Heart left ventricle (tissue), 16 donors: ENCODE measurements at regions not wholly inside any gene's neighbourhood (a gene's known extent, or its start where the extent isn't known, plus 50 kb on each side); places are given as distances from the start of the nearest gene placed in this dataset.
"Not testable (repeated sequence)": the region's sequence is repeated elsewhere in the genome, so short reads cannot be mapped to it uniquely, and the experiment has no call there.

Experiments used
- ATAC-seq, 4 donors: fragments of 200-7000 bp; cut with Tn5 transposase; one replicate each; pipeline ENCODE4 v1.9.1; 2020 to 2022; ENCODE audit warnings: moderate library complexity in 4 of 4, mild to moderate bottlenecking in 3 of 4, moderate number of reproducible peaks in 1 of 4
- DNase-seq, 5 donors: peaks; one replicate each; pipeline ENCODE4 v3.0.0-alpha.2; 2020
- H3K27ac ChIP-seq, 12 donors: fragments of 200-600 bp; sonication (generic) in 4 of 12; one replicate each; pipeline versions ENCODE4 v1.5.0 to v1.8.0; 2016 to 2022; ENCODE audit warnings: mild to moderate bottlenecking in 2 of 12
- H3K27me3 ChIP-seq, 9 donors: fragments of 200-600 bp; sonication (generic) in 2 of 9; one replicate each; pipeline versions ENCODE4 v1.5.1 to v1.8.0; 2016 to 2022; ENCODE audit warnings: mild to moderate bottlenecking in 3 of 9
- H3K36me3 ChIP-seq, 9 donors: fragments of 200-600 bp; sonication (generic) in 2 of 9; one replicate each; pipeline versions ENCODE4 v1.5.0 to v1.8.0; 2018 to 2022; ENCODE audit warnings: mild to moderate bottlenecking in 2 of 9
- H3K4me1 ChIP-seq, 12 donors: fragments of 200-600 bp; sonication (generic) in 4 of 12; one replicate each; pipeline versions ENCODE4 v1.5.0 to v1.8.0; 2016 to 2022; ENCODE audit warnings: mild to moderate bottlenecking in 3 of 12
- H3K4me3 ChIP-seq, 12 donors: fragments of 200-600 bp; sonication (generic) in 4 of 12; one replicate each; pipeline versions ENCODE4 v1.5.0 to v1.8.0; 2017 to 2022; ENCODE audit warnings: mild to moderate bottlenecking in 9 of 12, moderate library complexity in 4 of 12
- H3K9me3 ChIP-seq, 12 donors: fragments of 200-600 bp; sonication (generic) in 4 of 12; one replicate each; pipeline versions ENCODE4 v1.5.0 to v1.8.0; 2016 to 2022; ENCODE audit warnings: mild to moderate bottlenecking in 1 of 12
- CTCF ChIP-seq, 12 donors: fragments of 200-600 bp; sonication (generic) in 4 of 12; IDR thresholded peaks; one replicate each; pipeline versions ENCODE4 v1.5.0 to v1.8.0; 2018 to 2022; ENCODE audit warnings: antibody characterized with exemption in 12 of 12, mild to moderate bottlenecking in 5 of 12
- POLR2A ChIP-seq, 2 donors: fragments of 450-650 bp; IDR thresholded peaks; one replicate each; pipeline ENCODE4 v1.6.1; 2017; ENCODE audit warnings: antibody characterized with exemption in 2 of 2, mild to moderate bottlenecking in 2 of 2, moderate library complexity in 2 of 2
- WGBS, 4 donors: extraction: QIAGEN DNeasy Blood & Tissue Kit in 2 of 4; methylation state at CpG; one replicate each; pipeline versions ENCODE4 v1.1.5 to v1.1.7; 2013 to 2018; 5-methylcytosine and 5-hydroxymethylcytosine counted together
- intact Hi-C, 10 donors: fragments of 100-400 bp; cut with DNase I; formaldehyde crosslinking; loops; one replicate each; pipeline versions ENCODE4 v1.11.1 to v1.14.2; 2022
- donor health status: ischemic (EF 13 %, LVEDD 7.1; RV severe dilation, severe dysfunction).
- donor health status: healthy with polysubstance abuse.
- donor health status: DM: no; HTN: yes; CAD: no.
- donor health status: DM: no; HTN: no; CAD: no.
- donor health status: ischemic (EF 25% LVEDD 6.9; RV normal size, moderate dysfunction).
- donor health status: ischemic (EF 25% LVEDD 5.7; RV mildly dilated, moderate dysfunction).
- donor health status: healthy.
- donor health status: DM: yes; HTN: yes; CAD: no.
- donor health status: ischemic (EF 35%, LVEDD 5.7; RV mildly dilated, moderate dysfunction).
- donor health status: nonischemic (EF 11% LVEDD 7.7; RV severe dilation, severe dysfunction).
- donor health status: DM: yes; HTN: yes; CAD: no.
- donor health status: PGD.
- donor health status: ischemic (EF 29% LVEDD 5.4; RV normal size, mild dysfunction).
- donor health status: nonischemic (EF 23%, LVEDD 6.1; RV moderate dilation, normal function).

DNA sequence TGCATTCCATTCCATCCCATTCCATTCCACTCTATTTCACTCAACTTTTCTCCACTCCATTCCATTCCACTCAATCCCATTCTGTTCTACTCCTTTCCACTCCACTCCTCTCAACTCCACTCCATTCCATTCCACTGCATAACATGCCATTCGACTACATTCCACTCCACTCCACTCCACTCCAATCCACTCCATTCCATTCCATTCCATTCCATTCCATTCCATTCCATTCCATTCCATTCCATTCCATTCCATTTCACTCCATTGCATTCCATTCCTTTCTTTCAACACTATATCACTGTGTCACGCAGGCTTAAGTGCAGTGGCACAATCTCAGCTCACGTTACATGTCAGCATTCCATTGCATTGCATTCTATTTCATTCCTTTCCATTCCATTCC is 1430.4 kb downstream of the TSPY10 start:
- DNase-seq, H3K27me3 ChIP-seq, H3K4me3 ChIP-seq, intact Hi-C loops, H3K9me3 ChIP-seq, H3K27ac ChIP-seq, H3K4me1 ChIP-seq, H3K36me3 ChIP-seq: not testable (repeated sequence)
- WGBS, 4 donors: 20 to 23% methylated on average over 3 of the region's 3 CpGs; no CpG with 5 or more reads in 2 of the 4 donors
- peak in 1 of 4 donors; percentile 45 for ATAC-seq

DNA sequence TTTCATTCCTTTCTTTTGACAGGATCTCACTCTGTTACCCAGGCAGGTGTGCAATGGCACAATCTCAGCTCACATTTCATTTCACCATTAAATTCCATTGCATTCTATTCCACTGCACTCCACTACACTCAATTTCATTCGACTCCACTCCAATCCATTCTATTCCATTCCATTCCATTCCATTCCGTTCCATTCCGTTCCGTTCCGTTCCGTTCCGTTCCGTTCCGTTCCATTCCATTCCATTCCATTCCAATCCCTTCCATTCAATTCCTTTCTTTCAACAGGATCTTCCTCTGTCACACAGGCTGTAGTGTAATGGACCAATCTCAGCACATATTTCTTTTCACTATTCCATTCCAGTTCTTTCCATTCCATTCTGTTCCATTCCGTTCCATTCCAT is 1445.7 kb downstream of the TSPY10 start:
- intact Hi-C loops: no loop called here
- no peak for ATAC-seq
- H3K4me1 ChIP-seq: no peaks in the 10 kb centered on the region
- H3K27me3 ChIP-seq: no peaks in the 10 kb centered on the region
- H3K4me3 ChIP-seq: no peak overlapping the region
- no peaks in the 10 kb centered on the region for H3K36me3 ChIP-seq
- 29 to 61% methylated on average over 8 to 10 of the region's 10 CpGs; no CpG with 5 or more reads in 2 of the 4 donors for WGBS, 4 donors
- H3K9me3 ChIP-seq: peaks cover 0 to 2% (median 0%) of the 10 kb centered on the region in 12 donors
- TF ChIP-seq POLR2A (IDR thresholded peaks at IDR 0.05) (no peak), CTCF (IDR thresholded peaks at IDR 0.05) (no peak)
- H3K27ac ChIP-seq: no peak overlapping the region
- DNase-seq: peak in 4 of 5 donors; percentile 4 to 28 (median 15)

- H3K9me3 ChIP-seq: no peaks in the 10 kb centered on the region
- no peaks in the 10 kb centered on the region for H3K36me3 ChIP-seq
- WGBS, 4 donors: 0 to 64% (median 26%) methylated on average over 1 to 2 of the region's 2 CpGs
- no peak for TF ChIP-seq POLR2A (IDR thresholded peaks at IDR 0.05)
- TF ChIP-seq CTCF (IDR thresholded peaks at IDR 0.05): no peak
- H3K27ac ChIP-seq: no peak overlapping the region
- H3K4me1 ChIP-seq: no peaks in the 10 kb centered on the region
- H3K4me3 ChIP-seq: no peak overlapping the region
- no peaks in the 10 kb centered on the region for H3K27me3 ChIP-seq
- intact Hi-C loops: no loop called here
- ATAC-seq (no peak), DNase-seq (no peak)
Measured at GRCh38 chrY:10986655-10987054, 1459.0 kb downstream of the TSPY10 start.

DNA sequence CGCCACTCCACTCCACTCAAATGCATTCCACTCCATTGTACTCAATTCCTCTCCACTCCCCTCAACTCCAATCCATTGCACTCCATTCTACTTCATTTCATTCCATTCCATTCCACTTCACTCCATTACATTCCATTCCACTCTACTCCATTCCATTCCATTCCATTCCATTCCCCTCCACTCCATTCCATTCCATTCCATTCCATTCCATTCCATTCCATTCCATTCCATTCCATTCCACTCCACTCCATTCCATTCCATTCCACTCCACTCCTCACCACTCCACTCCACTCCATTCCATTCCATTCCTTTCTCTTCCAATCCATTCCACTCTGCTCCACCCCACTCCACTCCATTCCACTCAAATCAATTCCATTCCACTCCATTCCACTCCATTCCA is 1459.9 kb downstream of the TSPY10 start:
- intact Hi-C loops: no loop called here
- 37% methylated on average over 1 of the region's 1 CpG; no CpG with 5 or more reads in 3 of the 4 donors for WGBS, 4 donors
- ATAC-seq: peak in 2 of 4 donors; percentile 47 to 63

More for the DNA sequence above, 1459.9 kb downstream of the TSPY10 start:
- H3K4me1 ChIP-seq: no peaks in the 10 kb centered on the region
- no peaks in the 10 kb centered on the region for H3K9me3 ChIP-seq
- no peaks in the 10 kb centered on the region for H3K36me3 ChIP-seq
- no peak overlapping the region for H3K27ac ChIP-seq
- H3K27me3 ChIP-seq: no peaks in the 10 kb centered on the region
- no peak for DNase-seq
- H3K4me3 ChIP-seq: no peak overlapping the region
- TF ChIP-seq CTCF (IDR thresholded peaks at IDR 0.05): no peak
- TF ChIP-seq POLR2A (IDR thresholded peaks at IDR 0.05): no peak
